Breast epithelium (tissue), 4 donors: ENCODE measurements at regions not wholly inside any gene's neighbourhood (a gene's known extent, or its start where the extent isn't known, plus 50 kb on each side); places are given as distances from the start of the nearest gene placed in this dataset.

Experiments
- DNase-seq, 2 donors: peaks; one replicate each; pipeline ENCODE4 v3.0.0-alpha.2; 2019; ENCODE audit warnings: low spot score in 2 of 2
- H3K27ac ChIP-seq, 2 donors: fragments of 200-600 bp; sonication (generic) in 1 of 2; one replicate each; pipeline ENCODE4 v1.5.1; 2016 to 2019; ENCODE audit warnings: mild to moderate bottlenecking in 1 of 2
- H3K27me3 ChIP-seq, 2 donors: fragments of 200-600 bp; sonication (generic) in 1 of 2; one replicate each; pipeline versions ENCODE4 v1.5.1 to v1.6.0; 2017 to 2019; ENCODE audit warnings: control low read depth in 1 of 2, mild to moderate bottlenecking in 1 of 2
- H3K36me3 ChIP-seq: fragments of 200-600 bp; one replicate; pipeline ENCODE4 v1.5.1; 2019
- H3K4me1 ChIP-seq, 2 donors: fragments of 200-600 bp; sonication (generic); one replicate each; pipeline ENCODE4 v1.5.1; 2016 to 2019; ENCODE audit warnings: control low read depth in 1 of 2
- H3K4me3 ChIP-seq, 3 donors: fragments of 200-600 bp; sonication (generic); 1 replicate in 2 of 3; 2 replicates in 1 of 3; pipeline ENCODE4 v1.5.1; 2016 to 2019; ENCODE audit warnings: mild to moderate bottlenecking in 3 of 3, moderate library complexity in 2 of 3
- H3K9me3 ChIP-seq, 2 donors: fragments of 200-600 bp; sonication (generic) in 1 of 2; one replicate each; pipeline ENCODE4 v1.5.1; 2016 to 2019; ENCODE audit warnings: control low read depth in 1 of 2
- CTCF ChIP-seq, 3 donors: fragments of 450-650 bp; IDR thresholded peaks; one replicate each; pipeline ENCODE4 v1.5.1; 2016 to 2017; ENCODE audit warnings: antibody characterized with exemption in 3 of 3, mild to moderate bottlenecking in 3 of 3, moderate library complexity in 3 of 3
- POLR2A ChIP-seq: fragments of 450-650 bp; IDR thresholded peaks from one replicate; pipeline ENCODE4 v1.6.1; 2016; ENCODE audit warnings: antibody characterized with exemption, mild to moderate bottlenecking, moderate library complexity
- POLR2AphosphoS5 ChIP-seq, 3 donors: sonication (generic); formaldehyde crosslinking; IDR thresholded peaks; one replicate each; pipeline ENCODE4 v1.6.1; 2017; ENCODE audit warnings: antibody characterized with exemption in 3 of 3
- intact Hi-C: fragments of 100-400 bp; cut with DNase I; formaldehyde crosslinking; loops from one replicate; pipeline ENCODE4 v1.15.1; 2023; ENCODE audit warnings: low total_unique reads

GRCh38 chr6:54451516-54451915 lies 143.3 kb downstream of the TINAG start:
- DNase-seq: no peak
- intact Hi-C loops: no loop called here
- no peaks in the 10 kb centered on the region for H3K36me3 ChIP-seq
- no peaks in the 10 kb centered on the region for H3K27me3 ChIP-seq
- H3K9me3 ChIP-seq: peaks cover 0 to 7% of the 10 kb centered on the region in 2 donors
- H3K4me3 ChIP-seq: no peak overlapping the region
- no peak for TF ChIP-seq POLR2A
- no peak for TF ChIP-seq CTCF (IDR thresholded peaks at IDR 0.05)
- TF ChIP-seq POLR2AphosphoS5 (IDR thresholded peaks at IDR 0.05): no peak
- no peaks in the 10 kb centered on the region for H3K4me1 ChIP-seq
- H3K27ac ChIP-seq: no peak overlapping the region

GRCh38 chr6:54463354-54464024 lies 155.2 kb downstream of the TINAG start:
- no peaks in the 10 kb centered on the region for H3K9me3 ChIP-seq
- no peak overlapping the region for H3K4me3 ChIP-seq
- no peak for DNase-seq
- no peaks in the 10 kb centered on the region for H3K4me1 ChIP-seq
- H3K27ac ChIP-seq: no peak overlapping the region
- TF ChIP-seq CTCF (IDR thresholded peaks at IDR 0.05): no peak
- no peak for TF ChIP-seq POLR2A
- no peaks in the 10 kb centered on the region for H3K27me3 ChIP-seq
- H3K36me3 ChIP-seq: no peaks in the 10 kb centered on the region
- intact Hi-C loops: no loop called here

- Histone ChIP-seq H3K27ac (no peak overlapping the region), H3K36me3 (no peaks in the 10 kb centered on the region), H3K27me3 (no peaks in the 10 kb centered on the region), H3K4me1 (no peaks in the 10 kb centered on the region), H3K9me3 (no peaks in the 10 kb centered on the region), H3K4me3 (no peak overlapping the region)
- no peak for DNase-seq
- intact Hi-C loops: no loop called here
- TF ChIP-seq CTCF (IDR thresholded peaks at IDR 0.05) (no peak), POLR2A (no peak), POLR2AphosphoS5 (IDR thresholded peaks at IDR 0.05) (no peak)
Measured at GRCh38 chr6:54465649-54466300, 157.5 kb downstream of the TINAG start.

GRCh38 chr6:54467384-54467783 lies 159.1 kb downstream of the TINAG start:
- Histone ChIP-seq H3K4me1 (no peaks in the 10 kb centered on the region), H3K27me3 (no peaks in the 10 kb centered on the region), H3K9me3 (no peaks in the 10 kb centered on the region), H3K27ac (no peak overlapping the region), H3K4me3 (no peak overlapping the region), H3K36me3 (no peaks in the 10 kb centered on the region)
- intact Hi-C loops: no loop called here
- DNase-seq: no peak
- TF ChIP-seq CTCF (IDR thresholded peaks at IDR 0.05): no peak
- TF ChIP-seq POLR2AphosphoS5 (IDR thresholded peaks at IDR 0.05): no peak
- no peak for TF ChIP-seq POLR2A

- H3K9me3 ChIP-seq: no peaks in the 10 kb centered on the region
- H3K27ac ChIP-seq: no peak overlapping the region
- DNase-seq: no peak
- TF ChIP-seq POLR2AphosphoS5 (IDR thresholded peaks at IDR 0.05) (no peak), CTCF (IDR thresholded peaks at IDR 0.05) (no peak), POLR2A (no peak)
- intact Hi-C loops: no loop called here
- H3K36me3 ChIP-seq: no peaks in the 10 kb centered on the region
- H3K27me3 ChIP-seq: no peaks in the 10 kb centered on the region
- no peaks in the 10 kb centered on the region for H3K4me1 ChIP-seq
- H3K4me3 ChIP-seq: no peak overlapping the region
Measured at GRCh38 chr6:54473328-54473727, 165.1 kb downstream of the TINAG start.
